ENCODE measurements at regions not wholly inside any gene's neighbourhood (a gene's known extent, or its start where the extent isn't known, plus 50 kb on each side); places are given as distances from the start of the nearest gene placed in this dataset.
"Not testable (repeated sequence)": the region's sequence is repeated elsewhere in the genome, so short reads cannot be mapped to it uniquely, and the experiment has no call there.

DNA sequence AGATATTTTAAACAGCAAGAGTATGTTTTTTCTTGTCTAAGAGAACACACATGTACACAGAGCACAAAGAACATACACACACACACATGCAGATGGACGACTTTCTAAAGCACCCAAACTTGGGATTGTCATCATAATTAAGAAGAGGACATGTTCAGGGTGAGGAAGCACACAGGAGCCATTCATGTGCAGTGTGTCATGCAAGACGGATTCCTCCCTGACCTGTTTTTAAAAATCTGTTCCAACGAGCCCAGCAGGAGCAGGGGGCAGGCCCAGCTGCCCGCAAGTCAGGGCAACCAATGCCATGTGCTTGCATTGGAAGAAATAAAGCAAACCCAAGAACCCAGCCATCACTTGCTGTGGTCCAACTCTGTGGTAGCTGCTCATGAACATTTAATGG, 167.3 kb upstream of the ZNF644 start:
- Mint-ChIP-seq H3K27ac (no peak overlapping the region), H3K4me3 (no peak overlapping the region), H3K27me3 (ENCODE audit: low read depth in 3 of 3) (peaks cover 4 to 13% (median 11%) of the 10 kb centered on the region in 3 donors), H3K9me3 (peaks cover 7 to 14% (median 11%) of the 10 kb centered on the region in 7 donors), H3K4me1 (no peaks in the 10 kb centered on the region), H3K36me3 (no peaks in the 10 kb centered on the region)
- no peaks in the 10 kb centered on the region for H4K20me1 ChIP-seq (ENCODE audit: insufficient read depth, low read length)
- H3K4me2 ChIP-seq (replicated peaks; ENCODE audit: extremely low read depth, low read length, poor library complexity, severe bottlenecking): no peak overlapping the region
- H3K36me3 ChIP-seq (replicated peaks in 1 of 2; ENCODE audit: control insufficient read depth in 1 of 2, insufficient read depth in 2 of 2, low read length in 2 of 2): no peaks in the 10 kb centered on the region
- 87% methylated on average over 3 of the region's 4 CpGs for WGBS (ENCODE audit: insufficient coverage)
- H3K4me3 ChIP-seq (replicated peaks in 1 of 3; ENCODE audit: low read depth in 2 of 3, low read length in 3 of 3): no peak overlapping the region
- H3K4me1 ChIP-seq (ENCODE audit: control insufficient read depth in 1 of 2, insufficient read depth in 2 of 2, low read length in 2 of 2): no peaks in the 10 kb centered on the region
- H3K27me3 ChIP-seq (ENCODE audit: control insufficient read depth in 2 of 2, insufficient read depth in 2 of 2, low read length in 2 of 2): no peaks in the 10 kb centered on the region
- no peaks in the 10 kb centered on the region for H3K9me3 ChIP-seq (replicated peaks in 1 of 2; ENCODE audit: control insufficient read depth in 1 of 2, insufficient read depth in 1 of 2, low read length in 2 of 2)
- H2AFZ ChIP-seq (ENCODE audit: insufficient read depth, low read depth, low read length, poor library complexity, severe bottlenecking): no peak overlapping the region
- DNase-seq: no peak
- H3K79me2 ChIP-seq (ENCODE audit: insufficient read depth, low read length): no peaks in the 10 kb centered on the region
- H3K9ac ChIP-seq (ENCODE audit: insufficient read depth, low read length, poor library complexity, severe bottlenecking): no peak overlapping the region
- no peak overlapping the region for H3K27ac ChIP-seq (ENCODE audit: low read depth in 1 of 2, low read length in 2 of 2)
- TF ChIP-seq, protein P1, sequence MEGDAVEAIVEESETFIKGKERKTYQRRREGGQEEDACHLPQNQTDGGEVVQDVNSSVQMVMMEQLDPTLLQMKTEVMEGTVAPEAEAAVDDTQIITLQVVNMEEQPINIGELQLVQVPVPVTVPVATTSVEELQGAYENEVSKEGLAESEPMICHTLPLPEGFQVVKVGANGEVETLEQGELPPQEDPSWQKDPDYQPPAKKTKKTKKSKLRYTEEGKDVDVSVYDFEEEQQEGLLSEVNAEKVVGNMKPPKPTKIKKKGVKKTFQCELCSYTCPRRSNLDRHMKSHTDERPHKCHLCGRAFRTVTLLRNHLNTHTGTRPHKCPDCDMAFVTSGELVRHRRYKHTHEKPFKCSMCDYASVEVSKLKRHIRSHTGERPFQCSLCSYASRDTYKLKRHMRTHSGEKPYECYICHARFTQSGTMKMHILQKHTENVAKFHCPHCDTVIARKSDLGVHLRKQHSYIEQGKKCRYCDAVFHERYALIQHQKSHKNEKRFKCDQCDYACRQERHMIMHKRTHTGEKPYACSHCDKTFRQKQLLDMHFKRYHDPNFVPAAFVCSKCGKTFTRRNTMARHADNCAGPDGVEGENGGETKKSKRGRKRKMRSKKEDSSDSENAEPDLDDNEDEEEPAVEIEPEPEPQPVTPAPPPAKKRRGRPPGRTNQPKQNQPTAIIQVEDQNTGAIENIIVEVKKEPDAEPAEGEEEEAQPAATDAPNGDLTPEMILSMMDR (IDR thresholded peaks at IDR 0.05): no peak
- intact Hi-C loops (cut with micrococcal nuclease): no loop called here

DNA sequence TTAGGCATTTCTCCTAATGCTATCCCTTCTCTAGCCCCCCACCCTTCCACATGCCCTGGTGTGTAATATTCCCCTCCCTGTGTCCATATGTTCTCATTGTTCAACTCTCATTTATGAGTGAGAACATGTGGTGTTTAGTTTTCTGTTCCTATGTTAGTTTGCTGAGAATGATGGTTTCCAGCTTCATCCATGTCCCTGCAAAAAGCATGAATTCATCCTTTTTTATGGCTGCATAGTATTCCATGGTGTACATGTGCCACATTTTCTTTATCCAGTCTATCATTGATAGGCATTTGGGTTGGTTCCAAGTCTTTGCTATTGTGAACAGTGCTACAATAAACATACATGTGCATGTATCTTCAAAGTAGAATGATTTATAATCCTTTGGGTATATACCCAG, 161.0 kb upstream of the ZNF644 start:
- H3K9me3 ChIP-seq (replicated peaks in 1 of 2; ENCODE audit: control insufficient read depth in 1 of 2, insufficient read depth in 1 of 2, low read length in 2 of 2); H4K20me1 ChIP-seq (ENCODE audit: insufficient read depth, low read length); DNase-seq; H3K4me3 Mint-ChIP-seq; H3K27ac ChIP-seq (ENCODE audit: low read depth in 1 of 2, low read length in 2 of 2); H3K27me3 ChIP-seq (ENCODE audit: control insufficient read depth in 2 of 2, insufficient read depth in 2 of 2, low read length in 2 of 2); H3K36me3 ChIP-seq (replicated peaks in 1 of 2; ENCODE audit: control insufficient read depth in 1 of 2, insufficient read depth in 2 of 2, low read length in 2 of 2); H3K36me3 Mint-ChIP-seq; H3K27ac Mint-ChIP-seq; H2AFZ ChIP-seq (ENCODE audit: insufficient read depth, low read depth, low read length, poor library complexity, severe bottlenecking); H3K79me2 ChIP-seq (ENCODE audit: insufficient read depth, low read length); H3K9ac ChIP-seq (ENCODE audit: insufficient read depth, low read length, poor library complexity, severe bottlenecking); H3K4me1 Mint-ChIP-seq; intact Hi-C loops (cut with micrococcal nuclease); H3K4me2 ChIP-seq (replicated peaks; ENCODE audit: extremely low read depth, low read length, poor library complexity, severe bottlenecking); H3K4me1 ChIP-seq (ENCODE audit: control insufficient read depth in 1 of 2, insufficient read depth in 2 of 2, low read length in 2 of 2); H3K4me3 ChIP-seq (replicated peaks in 1 of 3; ENCODE audit: low read depth in 2 of 3, low read length in 3 of 3): not testable (repeated sequence)
- H3K27me3 Mint-ChIP-seq (ENCODE audit: low read depth in 3 of 3): peaks cover 9 to 32% (median 20%) of the 10 kb centered on the region in 3 donors
- peaks cover 8 to 19% (median 10%) of the 10 kb centered on the region in 7 donors for H3K9me3 Mint-ChIP-seq
